NCI-H510A (cell line): ENCODE measurements at regions not wholly inside any gene's neighbourhood (a gene's known extent, or its start where the extent isn't known, plus 50 kb on each side); places are given as distances from the start of the nearest gene placed in this dataset.

Experiments
- DNase-seq: peaks from one replicate; lab custom pipeline; 2025; lab: John Stamatoyannopoulos, UW

GRCh38 chr2:128874608-128875007 is 555.9 kb upstream of the HS6ST1 start:
- no peak for DNase-seq

GRCh38 chr2:128876986-128877983 is 558.6 kb upstream of the HS6ST1 start:
- no peak for DNase-seq

- DNase-seq, result no peak
Measured at GRCh38 chr2:128879161-128879560, 560.5 kb upstream of the HS6ST1 start.

GRCh38 chr2:128894896-128895295 is 576.2 kb upstream of the HS6ST1 start:
- no peak for DNase-seq

DNA sequence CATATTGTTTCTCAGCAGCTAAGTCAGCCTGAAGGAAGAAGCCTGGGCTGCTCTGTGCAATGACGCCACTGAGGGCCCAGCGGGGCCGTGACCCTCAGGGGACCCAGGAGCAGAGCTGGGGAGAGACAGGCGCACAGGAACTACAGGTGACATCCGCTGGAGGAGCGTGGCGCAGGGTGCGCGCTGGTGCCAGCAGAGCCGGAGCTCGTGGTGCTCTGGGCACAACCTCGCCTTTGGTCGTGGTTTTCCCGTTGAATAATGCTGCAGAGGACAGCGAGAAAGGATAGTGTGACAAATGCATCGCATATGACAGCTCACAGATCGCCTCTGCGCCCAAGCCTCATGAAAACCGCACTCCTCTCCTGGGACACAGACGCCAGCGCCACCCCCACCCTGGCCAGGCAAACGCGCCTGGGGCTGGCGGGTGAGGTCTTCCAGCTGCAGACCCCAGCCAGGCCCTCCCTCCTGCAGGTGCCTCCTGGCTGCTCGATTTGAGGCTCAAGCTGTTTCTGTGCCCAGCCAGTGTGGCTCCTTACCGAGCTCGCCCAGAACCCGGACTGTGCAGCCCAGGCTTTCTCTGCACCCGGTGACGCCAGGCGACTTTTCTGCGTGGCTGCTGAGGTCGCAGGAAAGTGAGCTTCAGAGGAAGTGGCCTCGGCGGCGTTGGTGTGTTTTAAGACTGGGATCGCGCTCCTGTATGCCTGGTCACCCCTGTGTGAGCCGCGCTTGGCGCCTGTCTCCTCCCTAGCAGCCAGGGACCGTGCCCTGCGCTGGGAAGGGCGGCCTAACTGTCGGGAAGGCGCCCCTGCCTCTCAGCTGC is 583.1 kb upstream of the HS6ST1 start:
- DNase-seq, result no peak

- no peak for DNase-seq
Measured at GRCh38 chr2:128903637-128904036, 585.0 kb upstream of the HS6ST1 start.

DNA sequence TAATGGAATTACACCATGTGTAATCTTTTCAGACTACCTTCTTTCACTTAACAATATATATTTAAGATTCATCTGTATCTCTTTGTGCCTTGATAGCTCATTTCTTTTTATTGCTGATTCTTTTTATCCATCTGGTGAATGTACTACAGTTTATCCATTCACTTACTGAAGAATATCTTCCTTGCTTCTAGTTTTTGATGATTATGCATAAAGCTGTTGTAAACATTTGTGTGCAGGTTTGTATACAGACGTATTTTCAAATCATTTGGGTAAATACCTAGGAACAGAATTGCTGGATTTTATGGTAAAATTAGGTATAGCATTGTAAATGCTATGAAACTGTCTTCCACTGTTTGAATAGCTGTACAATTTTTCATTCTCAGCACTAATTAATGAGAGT is 592.6 kb upstream of the HS6ST1 start:
- DNase-seq, result no peak

DNA sequence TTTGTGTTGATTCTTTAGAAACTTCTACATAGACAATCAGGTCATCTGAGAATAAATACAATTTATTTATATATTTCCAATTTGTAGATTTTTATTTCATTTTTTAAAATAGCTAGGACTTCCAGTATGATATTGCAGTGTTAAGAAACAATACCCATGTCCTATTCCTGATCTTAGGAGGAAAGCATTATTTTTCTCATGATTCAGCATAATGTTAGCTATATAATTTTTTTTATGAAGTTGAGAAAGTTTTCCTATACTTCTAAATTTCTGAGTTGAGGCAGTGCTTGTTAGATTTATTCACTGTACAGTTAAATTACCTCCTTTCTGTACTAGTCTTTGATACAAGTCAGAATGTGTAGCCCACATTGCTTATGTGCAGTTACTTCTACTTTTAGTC is 595.7 kb upstream of the HS6ST1 start:
- no peak for DNase-seq

- DNase-seq, result no peak
Measured at GRCh38 chr2:128921751-128922150, 603.1 kb upstream of the HS6ST1 start.

GRCh38 chr2:128922154-128922553 is 603.5 kb upstream of the HS6ST1 start:
- no peak for DNase-seq

DNA sequence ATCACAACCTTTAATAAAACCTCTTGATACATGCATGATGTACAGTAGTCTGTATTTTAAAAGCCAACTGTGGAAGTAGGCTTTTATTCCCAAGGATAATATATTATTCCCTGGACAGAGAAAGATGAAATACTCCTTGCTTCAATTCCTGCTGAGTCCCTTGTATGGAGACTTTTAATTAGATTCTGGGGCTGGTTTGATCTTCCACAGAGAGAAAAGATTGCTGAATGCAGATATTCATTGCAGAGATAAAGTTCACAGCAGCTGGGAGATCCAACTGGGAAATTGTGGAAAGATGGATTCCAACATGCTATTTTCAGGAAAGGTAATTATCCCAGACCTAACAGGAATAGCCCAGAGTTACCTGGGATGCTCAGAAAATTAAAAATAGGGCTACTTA is 607.0 kb upstream of the HS6ST1 start:
- DNase-seq, result no peak

GRCh38 chr2:128930101-128930500 is 611.4 kb upstream of the HS6ST1 start:
- no peak for DNase-seq

- no peak for DNase-seq
Measured at GRCh38 chr2:128940378-128940777, 621.7 kb upstream of the HS6ST1 start.

DNA sequence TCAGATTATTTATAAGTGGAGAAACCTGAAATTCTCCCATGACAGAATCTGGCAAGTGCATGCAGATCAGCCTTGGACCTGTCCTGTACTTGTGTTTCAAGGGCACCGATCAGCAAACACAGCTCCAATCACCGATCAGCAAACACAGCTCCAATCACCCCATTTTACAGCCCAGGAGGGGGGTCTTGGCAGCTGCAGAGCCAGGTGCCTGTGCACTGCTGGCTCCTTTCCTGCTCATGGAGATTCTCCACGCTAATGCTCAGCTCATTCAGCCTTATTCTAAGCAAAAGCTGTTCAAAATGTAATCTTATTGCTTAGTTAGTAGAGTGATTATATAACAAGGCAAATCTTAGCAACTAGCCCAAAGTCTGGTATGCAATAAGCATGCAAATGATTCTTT is 623.1 kb upstream of the HS6ST1 start:
- DNase-seq, result no peak

DNA sequence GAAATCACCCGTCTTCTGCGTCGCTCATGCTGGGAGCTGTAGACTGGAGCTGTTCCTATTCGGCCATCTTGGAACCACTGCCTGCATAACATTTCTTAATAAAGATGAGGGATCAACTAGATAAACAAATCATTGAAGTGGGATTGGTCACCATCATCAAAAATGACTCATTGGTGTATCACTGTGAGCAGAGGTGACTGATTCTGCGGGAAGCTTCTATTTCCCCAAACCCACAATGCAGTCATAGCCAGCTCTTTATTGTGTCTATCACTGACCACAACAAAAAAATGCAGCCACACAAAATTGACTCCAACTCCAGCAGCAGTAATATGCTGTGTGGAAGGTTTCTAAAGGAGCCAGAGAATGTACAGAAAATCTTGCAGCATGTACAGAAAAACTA is 630.7 kb upstream of the HS6ST1 start:
- no peak for DNase-seq

- DNase-seq, result no peak
Measured at GRCh38 chr2:128950758-128951157, 632.1 kb upstream of the HS6ST1 start.

DNA sequence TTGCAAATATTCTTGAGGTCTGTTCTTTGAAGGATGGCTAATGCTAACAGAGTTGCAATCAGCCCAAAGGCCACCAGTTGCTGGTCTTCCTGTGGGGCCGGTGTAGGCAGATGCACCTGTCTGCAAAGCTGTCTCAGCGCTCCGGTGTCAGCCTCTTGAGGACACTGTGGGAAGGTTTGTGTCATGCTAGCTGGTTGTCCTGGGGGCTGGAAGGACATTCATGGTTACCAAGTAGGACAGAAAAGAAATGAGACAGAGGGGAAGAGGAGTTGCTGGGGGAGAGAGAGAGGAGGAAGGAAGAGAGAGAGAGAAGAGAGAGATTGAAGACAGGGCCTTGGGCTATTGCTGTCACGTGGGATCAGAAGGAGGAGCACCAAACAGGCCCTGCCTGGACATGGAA is 639.6 kb upstream of the HS6ST1 start:
- no peak for DNase-seq

DNA sequence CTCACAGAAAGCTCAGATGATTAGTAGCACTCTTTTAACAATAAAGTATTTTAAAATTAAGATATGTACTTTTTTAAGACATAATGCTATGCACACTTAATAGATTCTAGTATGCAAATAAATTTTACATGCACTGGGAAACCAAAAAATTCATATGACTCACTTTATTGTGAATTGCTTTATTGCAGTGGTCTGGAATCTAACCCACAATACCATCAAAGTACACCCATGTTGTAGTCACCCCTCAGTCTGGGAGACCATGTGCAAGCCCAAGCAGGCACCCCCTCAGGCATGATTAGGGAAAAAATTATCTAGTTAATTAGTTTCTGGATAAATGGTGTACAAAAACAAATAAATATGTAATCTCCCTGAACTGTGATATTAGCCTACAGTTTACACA is 649.0 kb upstream of the HS6ST1 start:
- DNase-seq, result no peak

- no peak for DNase-seq
Measured at GRCh38 chr2:128969374-128969773, 650.7 kb upstream of the HS6ST1 start.

- DNase-seq, result no peak
Measured at GRCh38 chr2:128970332-128971116, 651.9 kb upstream of the HS6ST1 start.

DNA sequence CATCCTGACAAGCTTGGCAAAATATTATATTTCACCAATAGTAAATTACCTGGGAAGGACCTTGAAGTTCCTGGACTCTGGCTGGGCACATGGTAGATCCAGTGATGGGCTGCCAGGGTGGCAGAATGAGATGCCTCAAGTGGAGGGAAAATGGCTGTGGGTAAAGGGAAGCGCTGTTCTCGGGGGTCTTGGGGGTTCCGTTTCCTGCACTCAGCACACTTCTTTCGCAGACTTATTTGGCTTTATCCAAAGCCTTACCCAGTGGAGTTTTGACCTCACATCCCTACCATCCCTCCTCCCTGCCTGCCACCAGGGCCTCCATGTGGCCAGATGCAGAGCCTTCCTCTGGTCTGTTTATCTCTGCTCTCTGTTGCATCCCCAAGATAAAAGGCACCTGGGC is 654.9 kb upstream of the HS6ST1 start:
- DNase-seq, result no peak

DNA sequence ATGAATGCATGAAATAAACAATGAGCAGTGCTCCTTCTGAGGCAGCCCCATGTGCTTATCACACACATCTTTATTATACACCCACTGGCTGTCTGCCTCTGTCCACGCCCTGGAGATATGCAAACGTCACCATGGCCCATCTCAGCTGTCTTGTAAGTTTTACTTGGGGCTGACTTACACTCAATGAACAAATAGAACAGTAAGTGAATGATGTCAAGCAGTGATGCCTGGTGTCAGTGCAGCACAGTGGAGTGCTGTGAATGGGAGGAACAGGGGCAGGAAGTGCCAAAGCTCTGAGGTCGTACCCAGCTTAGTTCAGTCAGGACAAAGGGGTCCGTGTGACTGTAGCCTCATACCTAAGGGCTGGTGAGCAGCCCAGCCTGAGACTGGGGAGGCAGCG is 659.5 kb upstream of the HS6ST1 start:
- no peak for DNase-seq
